SU-DHL-6 (cell line): ENCODE measurements at regions not wholly inside any gene's neighbourhood (a gene's known extent, or its start where the extent isn't known, plus 50 kb on each side); places are given as distances from the start of the nearest gene placed in this dataset.
"Not testable (repeated sequence)": the region's sequence is repeated elsewhere in the genome, so short reads cannot be mapped to it uniquely, and the experiment has no call there.

Source experiments
- H2AFZ ChIP-seq: fragments of 200-600 bp; sonication (generic); 2 replicates; pipeline ENCODE4 v1.6.1; 2014; ENCODE audit warnings: low read depth, mild to moderate bottlenecking, moderate library complexity, mixed read lengths, antibody characterized with exemption, low read length; ENCODE audit not compliant: severe bottlenecking
- H3F3A ChIP-seq: fragments of 200-600 bp; shearing (Covaris generic); 2 replicates; pipeline ENCODE4 v1.6.0; 2016; ENCODE audit warnings: antibody characterized with exemption, mild to moderate bottlenecking; ENCODE audit not compliant: insufficient read depth
- H3K27ac ChIP-seq: fragments of 200-600 bp; sonication (generic); 2 replicates; pipeline ENCODE4 v1.5.1; 2016; ENCODE audit warnings: low read depth, mild to moderate bottlenecking, low read length, moderate library complexity, mixed read lengths
- H3K27me3 ChIP-seq: fragments of 200-600 bp; sonication (generic), shearing (Covaris generic); 2 replicates; pipeline ENCODE4 v1.6.0; 2014; ENCODE audit warnings: mild to moderate bottlenecking, low read length
- H3K36me3 ChIP-seq: fragments of 200-600 bp; sonication (generic); 2 replicates; pipeline ENCODE4 v1.6.1; 2014; ENCODE audit warnings: mild to moderate bottlenecking, low read length, mixed read lengths
- H3K4me2 ChIP-seq: fragments of 300-600, 200-600 bp; shearing (Covaris generic), sonication (generic); 2 replicates; pipeline ENCODE4 v1.6.0; 2014; ENCODE audit warnings: low read length, low read depth, mild to moderate bottlenecking; ENCODE audit not compliant: poor library complexity, severe bottlenecking
- H3K4me3 ChIP-seq: fragments of 200-600 bp; sonication (generic); 2 replicates; pipeline ENCODE4 v1.5.1; 2014; ENCODE audit warnings: antibody characterized with exemption, low read length, mild to moderate bottlenecking, mixed read lengths; ENCODE audit not compliant: insufficient read depth, poor library complexity, severe bottlenecking
- H3K79me2 ChIP-seq: fragments of 200-600 bp; sonication (generic); 2 replicates; pipeline ENCODE4 v1.6.1; 2014; ENCODE audit warnings: mild to moderate bottlenecking, low read length, moderate library complexity; ENCODE audit not compliant: insufficient read depth
- H3K9ac ChIP-seq: fragments of 200-600 bp; sonication (generic); 2 replicates; pipeline ENCODE4 v1.7.0; 2014; ENCODE audit warnings: mild to moderate bottlenecking, low read length
- H3K9me2 ChIP-seq: fragments of 200-600 bp; sonication (generic); replicated peaks from 2 replicates; pipeline ENCODE4 v1.6.1; 2014; ENCODE audit warnings: low read length; ENCODE audit not compliant: insufficient read depth
- H3K9me3 ChIP-seq: fragments of 200-600 bp; sonication (generic); 2 replicates; pipeline ENCODE4 v1.6.1; 2014; ENCODE audit warnings: low read length, mixed read lengths; ENCODE audit not compliant: insufficient read depth
- H4K20me1 ChIP-seq: fragments of 200-600 bp; sonication (generic); 2 replicates; pipeline ENCODE4 v1.6.1; 2014; ENCODE audit warnings: low read depth, mild to moderate bottlenecking, antibody characterized with exemption, low read length, moderate library complexity, mixed read lengths
- CTCF ChIP-seq: fragments of 200-600 bp; sonication (generic); IDR thresholded peaks from one replicate; pipeline ENCODE4 v1.5.1; 2017; ENCODE audit warnings: antibody characterized with exemption, mild to moderate bottlenecking, low read length, moderate library complexity; ENCODE audit not compliant: insufficient read depth, poor library complexity, severe bottlenecking
- EZH2phosphoT487 ChIP-seq: fragments of 200-600 bp; sonication (generic), shearing (Covaris generic); conservative IDR thresholded peaks from 2 replicates; pipeline ENCODE4 v1.6.1; 2018; ENCODE audit warnings: mild to moderate bottlenecking, antibody characterized with exemption, low read length, moderate library complexity, mixed read lengths

- no peak overlapping the region for H3K9ac ChIP-seq
- no peaks in the 10 kb centered on the region for H3F3A ChIP-seq
- no peaks in the 10 kb centered on the region for H3K79me2 ChIP-seq
- peaks cover 3% of the 10 kb centered on the region; the same call in 1 of the 2 replicates for H3K27me3 ChIP-seq
- H2AFZ ChIP-seq, result no peak overlapping the region
- no peaks in the 10 kb centered on the region for H3K36me3 ChIP-seq
- H3K27ac ChIP-seq, result no peak overlapping the region
- no peak overlapping the region for H3K4me2 ChIP-seq
- H3K9me3 ChIP-seq, result no peaks in the 10 kb centered on the region
- no peak overlapping the region for H3K4me3 ChIP-seq
- no peaks in the 10 kb centered on the region for H3K9me2 ChIP-seq
- no peak for TF ChIP-seq EZH2phosphoT487
- no peak for TF ChIP-seq CTCF
- no peaks in the 10 kb centered on the region for H4K20me1 ChIP-seq
Observed at GRCh38 chr1:157311730-157312081, 173.5 kb upstream of the ETV3 start.

DNA sequence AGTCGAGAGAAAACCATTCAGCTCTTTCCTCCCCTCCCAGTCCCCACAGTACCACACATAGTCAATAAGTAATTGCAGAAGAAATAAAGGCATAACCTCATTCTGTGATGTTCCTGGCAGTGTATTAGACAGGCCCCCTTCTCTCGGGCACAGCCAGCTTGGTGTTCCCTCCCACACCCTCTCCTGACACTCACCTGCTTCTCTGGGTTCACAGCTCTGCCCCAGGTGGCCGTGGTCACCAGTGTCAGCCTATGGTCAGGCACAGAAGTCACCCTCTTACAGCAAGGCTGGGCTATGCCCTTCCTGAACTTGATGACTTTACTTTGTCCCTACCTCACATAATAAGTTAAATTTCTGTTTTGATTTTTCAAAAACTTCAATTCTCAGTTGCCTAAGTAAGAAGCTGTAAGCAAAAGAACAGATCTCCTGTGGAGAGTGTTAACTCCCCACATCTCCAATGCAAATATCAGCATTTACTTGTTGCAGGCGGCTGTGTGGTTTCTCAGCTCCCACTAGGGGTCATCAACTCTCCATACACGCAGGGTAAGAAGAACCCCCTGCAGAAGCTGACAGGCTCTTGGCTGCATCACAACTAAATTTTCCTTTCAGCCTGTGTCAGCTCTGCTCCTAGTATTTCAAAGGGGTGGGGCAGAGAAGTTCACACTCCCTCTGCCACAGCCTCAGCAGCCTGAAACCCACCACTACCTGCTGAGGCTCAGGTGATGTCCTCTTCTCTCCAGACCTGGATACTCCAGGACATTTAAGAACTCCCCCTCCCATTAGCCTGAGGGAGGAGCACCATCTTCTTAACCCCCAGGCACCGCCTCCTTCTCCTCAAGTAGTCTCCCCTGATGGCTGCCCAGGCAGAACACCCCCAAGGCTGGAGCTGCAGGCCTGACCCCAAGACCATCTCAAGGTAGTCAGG is 172.9 kb upstream of the ETV3 start:
- not testable (repeated sequence) for H3K79me2 ChIP-seq, H3K27me3 ChIP-seq, H3K4me3 ChIP-seq, H3F3A ChIP-seq, H4K20me1 ChIP-seq, H3K9me2 ChIP-seq, H3K36me3 ChIP-seq, H2AFZ ChIP-seq, H3K9ac ChIP-seq, H3K4me2 ChIP-seq, H3K9me3 ChIP-seq, H3K27ac ChIP-seq

- no peaks in the 10 kb centered on the region for H3K36me3 ChIP-seq
- H2AFZ ChIP-seq, result no peak overlapping the region
- no peak overlapping the region for H3K9ac ChIP-seq
- no peaks in the 10 kb centered on the region for H4K20me1 ChIP-seq
- H3K79me2 ChIP-seq, result no peaks in the 10 kb centered on the region
- no peaks in the 10 kb centered on the region for H3K9me3 ChIP-seq
- H3K4me3 ChIP-seq, result no peak overlapping the region
- peaks cover 3% of the 10 kb centered on the region; the same call in 1 of the 2 replicates for H3K27me3 ChIP-seq
- no peak overlapping the region for H3K27ac ChIP-seq
- no peaks in the 10 kb centered on the region for H3F3A ChIP-seq
- H3K4me2 ChIP-seq, result no peak overlapping the region
- TF ChIP-seq EZH2phosphoT487 (no peak), CTCF (no peak)
- H3K9me2 ChIP-seq, result no peaks in the 10 kb centered on the region
Observed at GRCh38 chr1:157310401-157310800, 172.2 kb upstream of the ETV3 start.

DNA sequence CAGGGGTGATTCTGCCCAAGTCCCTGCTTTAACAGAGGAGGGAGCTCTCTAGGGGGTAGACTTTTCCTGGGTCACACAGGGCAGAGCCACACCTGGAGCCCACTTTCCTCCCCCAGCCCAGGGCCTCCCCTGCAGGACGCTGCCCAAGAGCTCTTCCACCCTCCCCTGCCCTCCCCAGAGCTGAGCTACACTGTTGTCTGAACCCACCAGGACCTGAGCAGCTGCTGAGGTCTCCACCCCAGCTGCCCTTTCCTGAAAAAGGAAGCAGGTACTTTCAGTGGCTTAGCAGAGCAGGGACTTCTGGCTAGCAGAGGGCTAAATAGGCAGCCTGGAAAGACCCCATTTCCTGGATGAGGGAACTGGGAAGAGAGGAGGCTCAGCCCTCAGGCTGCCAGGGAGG is 169.3 kb upstream of the ETV3 start:
- no peaks in the 10 kb centered on the region for H3K36me3 ChIP-seq
- H3K4me2 ChIP-seq, result no peak overlapping the region

More for the DNA sequence above, 169.3 kb upstream of the ETV3 start:
- no peak overlapping the region for H3K4me3 ChIP-seq
- H3K27ac ChIP-seq, result no peak overlapping the region
- H2AFZ ChIP-seq, result no peak overlapping the region
- no peaks in the 10 kb centered on the region for H4K20me1 ChIP-seq
- H3K9ac ChIP-seq, result no peak overlapping the region
- no peaks in the 10 kb centered on the region for H3K9me2 ChIP-seq
- no peaks in the 10 kb centered on the region for H3F3A ChIP-seq
- no peaks in the 10 kb centered on the region for H3K79me2 ChIP-seq
- TF ChIP-seq EZH2phosphoT487 (no peak), CTCF (no peak)
- no peaks in the 10 kb centered on the region for H3K9me3 ChIP-seq
- H3K27me3 ChIP-seq, result no peaks in the 10 kb centered on the region
